Gastrocnemius medialis (tissue), 4 donors: ENCODE measurements at regions not wholly inside any gene's neighbourhood (a gene's known extent, or its start where the extent isn't known, plus 50 kb on each side); places are given as distances from the start of the nearest gene placed in this dataset.

Experiments used
- ATAC-seq, 2 donors: fragments of 150-250 bp; one replicate each; pipeline ENCODE4 v1.9.1; 2016
- DNase-seq, 2 donors: peaks; one replicate each; pipeline ENCODE4 v3.0.0-alpha.2; 2019
- H3K27ac ChIP-seq, 4 donors: fragments of 200-600 bp; sonication (generic); 1 replicate in 1 of 4; 2 replicates in 3 of 4; pipeline ENCODE4 v1.5.1; 2016 to 2018; ENCODE audit warnings: mild to moderate bottlenecking in 2 of 4, moderate library complexity in 1 of 4
- H3K27me3 ChIP-seq, 3 donors: fragments of 200-600 bp; sonication (generic) in 2 of 3; 1 replicate in 1 of 3; 2 replicates in 2 of 3; pipeline versions ENCODE4 v1.5.1 to v1.6.0; 2016 to 2019; ENCODE audit warnings: mild to moderate bottlenecking in 1 of 3, moderate library complexity in 1 of 3
- H3K36me3 ChIP-seq, 2 donors: fragments of 200-600 bp; sonication (generic) in 1 of 2; one replicate each; pipeline ENCODE4 v1.5.1; 2017 to 2018
- H3K4me1 ChIP-seq, 2 donors: fragments of 200-600 bp; sonication (generic) in 1 of 2; one replicate each; pipeline ENCODE4 v1.5.1; 2016 to 2017; ENCODE audit warnings: mild to moderate bottlenecking in 2 of 2
- H3K4me3 ChIP-seq, 4 donors: fragments of 200-600 bp; sonication (generic) in 3 of 4; 1 replicate in 1 of 4; 2 replicates in 3 of 4; pipeline ENCODE4 v1.5.1; 2016 to 2019; ENCODE audit warnings: mild to moderate bottlenecking in 2 of 4
- H3K9me3 ChIP-seq, 3 donors: fragments of 200-600 bp; sonication (generic) in 2 of 3; 1 replicate in 1 of 3; 2 replicates in 2 of 3; pipeline ENCODE4 v1.5.1; 2016 to 2019
- CTCF ChIP-seq, 5 experiments: fragments of 450-650 bp in 3 of 5; fragments of 200-600 bp in 2 of 5; sonication (generic) in 2 of 5; IDR thresholded peaks in 4 of 5; conservative IDR thresholded peaks in 1 of 5; 1 replicate in 4 of 5; 2 replicates in 1 of 5; pipeline ENCODE4 v1.5.1; 2016 to 2019; ENCODE audit warnings: antibody characterized with exemption in 5 of 5, mild to moderate bottlenecking in 3 of 5, moderate library complexity in 3 of 5
- POLR2A ChIP-seq, 2 donors: fragments of 450-650 bp; IDR thresholded peaks; one replicate each; pipeline ENCODE4 v1.6.1; 2017; ENCODE audit warnings: antibody characterized with exemption in 2 of 2, mild to moderate bottlenecking in 2 of 2, moderate library complexity in 2 of 2
- in situ Hi-C, 4 donors: fragments of 200-750 bp; cut with MboI; loops; one replicate each; pipeline versions ENCODE4 v1.15.0 to v1.8.0; 2017; ENCODE audit warnings: low sequenced_read_pairs in 4 of 4
- intact Hi-C: fragments of 100-400 bp; cut with DNase I; formaldehyde crosslinking; loops from one replicate; pipeline ENCODE4 v1.15.1; 2023; ENCODE audit warnings: low total_unique reads

- Histone ChIP-seq H3K4me1 (no peaks in the 10 kb centered on the region), H3K36me3 (no peaks in the 10 kb centered on the region), H3K27ac (no peak overlapping the region), H3K4me3 (no peak overlapping the region), H3K27me3 (no peaks in the 10 kb centered on the region), H3K9me3 (no peaks in the 10 kb centered on the region)
- in situ Hi-C loops, result no loop called here
- TF ChIP-seq CTCF (IDR thresholded peaks at IDR 0.05 in 4 of 5, conservative IDR thresholded peaks at IDR 0.05 in 1 of 5) (no peak), POLR2A (IDR thresholded peaks at IDR 0.05) (no peak)
- ATAC-seq (no peak), DNase-seq (no peak)
- intact Hi-C loops, result no loop called here
Measured at GRCh38 chr2:147758821-147759220, 86.0 kb upstream of the ACVR2A start.

- ATAC-seq (no peak), DNase-seq (no peak)
- Histone ChIP-seq H3K27ac (no peak overlapping the region), H3K9me3 (no peaks in the 10 kb centered on the region), H3K27me3 (no peaks in the 10 kb centered on the region), H3K4me3 (no peak overlapping the region), H3K4me1 (no peaks in the 10 kb centered on the region), H3K36me3 (no peaks in the 10 kb centered on the region)
- TF ChIP-seq CTCF (IDR thresholded peaks at IDR 0.05 in 4 of 5, conservative IDR thresholded peaks at IDR 0.05 in 1 of 5) (no peak), POLR2A (IDR thresholded peaks at IDR 0.05) (no peak)
- intact Hi-C loops (no loop called here), in situ Hi-C loops (no loop called here)
Measured at GRCh38 chr2:147756069-147756468, 88.8 kb upstream of the ACVR2A start.

GRCh38 chr2:147740211-147740927 lies 104.5 kb upstream of the ACVR2A start:
- in situ Hi-C loops, result no loop called here
- DNase-seq, result no peak
- Histone ChIP-seq H3K36me3 (no peaks in the 10 kb centered on the region), H3K4me1 (no peaks in the 10 kb centered on the region), H3K4me3 (no peak overlapping the region), H3K9me3 (no peaks in the 10 kb centered on the region), H3K27me3 (no peaks in the 10 kb centered on the region), H3K27ac (no peak overlapping the region)
- no peak for ATAC-seq
- intact Hi-C loops, result no loop called here
- no peak for TF ChIP-seq CTCF (IDR thresholded peaks at IDR 0.05 in 4 of 5, conservative IDR thresholded peaks at IDR 0.05 in 1 of 5)
- no peak for TF ChIP-seq POLR2A (IDR thresholded peaks at IDR 0.05)

GRCh38 chr2:147739508-147739907 lies 105.3 kb upstream of the ACVR2A start:
- no peak overlapping the region for H3K4me3 ChIP-seq
- H3K9me3 ChIP-seq, result no peaks in the 10 kb centered on the region
- no peak for DNase-seq
- no peaks in the 10 kb centered on the region for H3K27me3 ChIP-seq
- no peaks in the 10 kb centered on the region for H3K4me1 ChIP-seq
- TF ChIP-seq CTCF (IDR thresholded peaks at IDR 0.05 in 4 of 5, conservative IDR thresholded peaks at IDR 0.05 in 1 of 5) (no peak), POLR2A (IDR thresholded peaks at IDR 0.05) (no peak)
- intact Hi-C loops, result no loop called here
- ATAC-seq, result no peak
- no peaks in the 10 kb centered on the region for H3K36me3 ChIP-seq
- no peak overlapping the region for H3K27ac ChIP-seq
- in situ Hi-C loops, result no loop called here

GRCh38 chr2:147718831-147719230 lies 126.0 kb upstream of the ACVR2A start:
- intact Hi-C loops, result no loop called here
- no peaks in the 10 kb centered on the region for H3K9me3 ChIP-seq
- H3K27ac ChIP-seq, result no peak overlapping the region
- H3K36me3 ChIP-seq, result no peaks in the 10 kb centered on the region
- H3K4me1 ChIP-seq, result peaks cover 0 to 6% of the 10 kb centered on the region in 2 donors
- no peak overlapping the region for H3K4me3 ChIP-seq
- no peaks in the 10 kb centered on the region for H3K27me3 ChIP-seq
- DNase-seq, result no peak
- in situ Hi-C loops, result no loop called here
- TF ChIP-seq CTCF (IDR thresholded peaks at IDR 0.05 in 4 of 5, conservative IDR thresholded peaks at IDR 0.05 in 1 of 5) (no peak), POLR2A (IDR thresholded peaks at IDR 0.05) (no peak)
- no peak for ATAC-seq
